ENCODE measurements at regions not wholly inside any gene's neighbourhood (a gene's known extent, or its start where the extent isn't known, plus 50 kb on each side); places are given as distances from the start of the nearest gene placed in this dataset.
"Not testable (repeated sequence)": the region's sequence is repeated elsewhere in the genome, so short reads cannot be mapped to it uniquely, and the experiment has no call there.

DNA sequence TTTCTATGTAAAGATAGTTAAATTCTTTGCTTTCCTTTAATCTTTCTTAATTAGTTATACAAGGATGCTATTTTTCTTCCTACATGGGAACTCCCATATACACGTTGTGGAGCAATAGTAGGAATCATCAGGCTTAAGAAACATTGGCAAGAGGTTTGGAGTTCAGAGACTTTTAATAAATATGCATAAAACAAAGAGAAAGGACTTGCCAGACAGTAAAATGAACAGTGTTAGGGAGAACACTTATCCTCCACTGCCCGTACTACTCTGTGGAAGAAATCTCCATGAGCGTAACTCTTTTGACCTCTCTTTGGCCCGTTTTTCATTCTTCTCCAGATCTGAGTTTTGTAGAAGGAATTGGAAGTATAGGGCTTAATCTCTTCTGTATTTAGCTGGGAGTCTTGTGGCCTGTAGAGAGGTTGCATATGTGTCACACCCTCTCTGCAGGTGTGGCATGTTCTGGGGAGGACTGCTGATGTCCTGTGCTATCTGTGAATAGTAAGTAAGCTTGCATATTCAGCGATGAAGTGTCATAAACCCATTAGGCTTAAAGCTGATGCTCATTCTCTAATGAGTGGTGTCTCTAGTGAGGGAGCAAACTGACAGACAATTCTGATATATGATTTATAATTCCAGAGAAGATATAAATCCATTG is 455.4 kb upstream of the FAR2 start:
- no peak for FAIRE-seq

DNA sequence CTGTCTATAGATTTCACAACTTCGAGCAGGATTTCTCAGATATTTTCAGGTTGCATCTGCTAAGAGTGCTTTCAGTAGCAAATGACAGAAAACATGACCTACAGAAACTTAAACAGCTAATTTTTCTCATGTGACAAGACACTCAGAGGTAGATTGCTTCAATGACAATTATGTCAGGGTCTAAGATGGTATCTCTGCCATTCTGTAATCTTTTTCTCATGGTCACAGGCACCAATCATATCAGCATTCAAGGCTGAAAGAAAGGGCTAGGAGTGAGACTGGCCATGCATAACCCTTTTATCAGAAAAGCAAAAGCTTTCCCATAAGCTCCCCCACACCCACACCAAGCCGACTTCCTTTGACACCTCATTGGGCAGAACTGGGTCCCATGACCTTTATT is 450.5 kb upstream of the FAR2 start:
- FAIRE-seq, result no peak

DNA sequence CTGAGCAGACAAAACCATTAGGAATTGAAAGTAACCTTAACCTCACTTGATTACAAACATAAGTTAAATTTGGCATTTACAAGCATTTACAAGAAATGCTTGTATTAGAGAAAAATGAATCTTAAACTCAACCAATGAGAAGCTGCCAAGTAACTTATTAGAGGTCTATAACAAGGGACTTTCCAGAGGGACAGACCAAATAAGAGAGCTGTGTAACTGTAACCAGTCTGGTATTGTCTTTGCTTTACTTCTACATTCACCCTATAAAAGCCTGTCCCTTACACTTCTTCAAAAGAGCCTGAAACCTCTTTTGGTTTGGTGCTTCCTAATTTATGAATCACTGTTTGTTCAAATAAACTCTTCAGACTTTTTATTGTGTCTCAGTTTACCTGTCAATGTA is 450.0 kb upstream of the FAR2 start:
- no peak for FAIRE-seq

DNA sequence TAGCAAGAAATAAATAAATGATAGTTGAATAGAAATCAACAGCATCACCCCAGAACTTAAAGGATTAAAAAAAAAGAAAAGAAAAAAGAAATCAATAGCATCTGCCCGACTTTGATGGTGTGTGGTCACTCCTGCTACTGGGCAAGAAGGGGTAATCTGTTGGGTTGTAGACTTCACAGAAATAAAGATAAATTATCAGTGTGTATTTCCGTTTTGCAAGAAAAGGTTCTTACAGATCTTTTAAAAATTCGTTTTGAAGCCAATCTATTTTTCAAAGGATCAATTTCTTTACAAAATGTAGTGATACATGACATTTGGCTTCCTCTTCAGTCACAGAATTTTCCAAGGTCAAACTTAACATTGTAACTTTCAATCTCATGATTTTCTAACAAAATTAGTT is 448.9 kb upstream of the FAR2 start:
- no peak for FAIRE-seq

DNA sequence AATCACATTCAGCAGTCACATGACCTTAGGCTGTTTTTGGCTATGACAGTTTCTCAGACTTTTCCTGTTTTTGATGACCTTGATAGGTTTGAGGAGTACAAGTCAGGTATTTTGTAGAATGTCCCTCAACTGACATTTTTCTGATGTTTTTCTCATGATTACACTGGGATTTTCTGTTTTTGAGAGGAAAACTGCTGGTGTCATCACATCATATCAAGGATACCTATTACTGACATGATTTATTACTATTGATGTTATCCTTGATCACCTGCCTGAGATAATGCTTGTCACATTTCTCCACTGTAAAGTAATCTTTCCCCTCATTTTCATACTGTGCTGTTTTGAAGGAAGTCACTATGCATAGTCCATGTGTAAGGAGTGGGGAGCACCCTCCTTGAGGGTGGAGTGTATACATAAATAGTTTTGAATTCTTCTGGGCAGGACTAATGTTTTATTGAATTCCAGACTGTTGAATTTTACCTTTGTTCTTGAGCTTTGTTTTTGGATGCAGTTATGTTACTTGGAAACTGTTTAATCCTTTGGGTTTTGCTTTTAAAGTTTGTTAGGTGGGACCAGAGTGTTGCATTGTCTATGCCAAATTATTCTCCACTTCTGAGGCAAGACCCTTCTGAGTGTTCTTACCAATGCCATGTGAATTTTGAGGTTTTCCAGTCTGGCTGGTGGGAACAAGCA is 444.5 kb upstream of the FAR2 start:
- no peak for FAIRE-seq

DNA sequence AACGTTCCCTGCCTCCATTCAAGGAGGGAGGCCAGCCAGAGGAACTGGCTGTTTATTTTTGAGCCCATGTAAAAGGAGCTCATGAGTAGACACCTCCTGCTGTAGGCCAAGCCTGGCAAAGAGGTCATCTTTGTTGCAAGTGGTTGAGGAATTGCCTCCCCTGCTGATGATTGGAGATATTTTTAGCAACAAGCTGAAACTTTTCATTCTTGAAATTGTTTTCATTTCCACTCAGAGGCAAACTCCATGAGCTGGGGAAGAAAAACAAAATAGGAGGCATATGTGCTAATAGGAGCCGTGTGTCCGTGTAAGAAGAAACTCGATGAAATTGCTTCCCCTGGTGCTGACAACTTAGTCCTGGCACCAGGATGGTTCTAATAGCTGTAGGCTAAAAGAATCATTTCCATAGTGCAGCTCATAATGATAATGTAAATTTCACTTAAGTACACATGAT is 440.1 kb upstream of the FAR2 start:
- no peak for FAIRE-seq

DNA sequence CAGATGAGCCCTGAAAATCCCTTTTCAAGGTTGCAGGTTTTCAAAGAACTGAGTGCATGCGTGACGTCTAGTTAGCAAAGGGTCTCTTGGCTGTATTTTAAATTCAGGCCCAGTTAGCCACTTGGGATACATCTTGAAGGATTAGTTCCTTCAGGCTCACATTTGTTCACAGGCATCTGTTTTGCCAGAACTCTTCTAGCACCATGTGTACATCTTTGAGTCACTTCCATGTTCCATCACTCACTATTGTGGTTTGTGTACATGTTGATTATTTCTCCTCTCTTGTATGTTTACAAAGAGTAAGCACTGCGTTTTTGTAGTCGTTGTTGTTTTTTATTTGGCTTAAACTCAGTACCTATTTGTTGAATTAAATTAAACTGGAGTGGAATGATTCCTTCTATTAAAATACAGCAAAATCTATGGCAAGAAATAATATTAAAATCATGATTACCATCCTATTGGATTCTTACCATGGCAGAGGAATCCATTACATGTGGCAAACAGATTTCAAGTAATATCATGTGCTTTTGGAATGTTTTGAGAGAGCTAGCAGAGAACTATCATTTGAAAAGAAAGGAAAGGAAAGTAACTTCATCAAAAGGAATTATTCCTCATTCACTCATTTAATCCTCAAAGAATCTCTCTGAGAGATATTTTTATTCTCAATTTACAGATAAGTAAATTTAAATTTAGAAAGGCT is 438.9 kb upstream of the FAR2 start:
- FAIRE-seq, result no peak

DNA sequence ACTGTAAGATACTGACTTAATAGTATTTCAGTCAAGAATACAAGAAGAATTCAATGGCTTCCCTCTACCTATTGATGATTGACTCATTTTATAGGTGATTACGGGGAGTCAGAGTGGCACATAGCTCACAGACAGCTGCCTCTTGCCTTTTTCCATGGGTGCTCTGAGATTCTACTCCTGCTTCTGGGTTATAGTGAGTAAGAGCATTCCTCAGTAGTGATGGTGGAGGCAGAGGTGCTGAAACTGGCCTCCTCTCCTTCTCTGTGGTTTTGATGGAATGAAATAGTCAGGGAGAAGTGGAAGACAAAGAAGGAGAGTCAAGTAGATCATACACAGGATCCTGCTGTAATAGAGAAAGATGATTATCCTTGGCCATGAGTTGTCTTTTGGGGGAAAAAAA is 438.2 kb upstream of the FAR2 start:
- FAIRE-seq, result no peak

DNA sequence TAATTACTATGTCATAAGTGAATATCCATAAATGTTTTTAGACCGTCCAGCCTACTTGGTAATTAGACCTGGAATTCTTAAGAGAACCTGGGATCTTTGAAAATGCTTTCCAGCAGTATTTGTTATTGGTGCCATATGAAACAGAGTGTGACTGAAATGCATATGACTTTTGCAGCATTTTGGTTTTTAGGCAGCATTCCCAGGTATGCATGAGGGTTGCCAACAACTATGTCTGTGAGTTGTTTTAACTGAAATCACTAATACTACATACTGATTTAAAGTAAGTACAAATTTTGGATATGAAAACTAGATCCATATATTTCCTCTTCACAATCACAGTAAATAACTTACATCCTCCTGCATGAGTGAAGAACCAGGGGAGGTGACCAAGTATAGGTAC is 437.7 kb upstream of the FAR2 start:
- no peak for FAIRE-seq

DNA sequence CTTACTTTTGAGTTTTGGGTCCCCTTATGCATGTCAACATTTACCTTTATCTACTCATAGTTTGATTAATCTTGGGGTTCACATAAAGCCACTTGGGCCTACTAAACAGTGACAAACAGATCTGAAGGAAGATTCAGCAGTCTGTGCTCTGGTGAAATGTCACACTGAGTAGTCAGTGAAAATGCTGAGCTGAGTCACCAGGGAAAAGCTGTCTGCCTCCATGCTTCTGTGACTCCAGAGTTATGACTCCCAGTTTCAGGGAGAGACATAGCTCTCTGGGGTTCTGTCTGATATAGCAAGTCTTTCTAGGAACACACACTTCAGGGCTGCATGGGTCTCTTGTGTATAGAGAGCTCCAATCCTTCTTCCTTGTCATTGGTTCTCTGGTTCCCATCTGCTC is 406.3 kb upstream of the FAR2 start:
- no peak for FAIRE-seq

DNA sequence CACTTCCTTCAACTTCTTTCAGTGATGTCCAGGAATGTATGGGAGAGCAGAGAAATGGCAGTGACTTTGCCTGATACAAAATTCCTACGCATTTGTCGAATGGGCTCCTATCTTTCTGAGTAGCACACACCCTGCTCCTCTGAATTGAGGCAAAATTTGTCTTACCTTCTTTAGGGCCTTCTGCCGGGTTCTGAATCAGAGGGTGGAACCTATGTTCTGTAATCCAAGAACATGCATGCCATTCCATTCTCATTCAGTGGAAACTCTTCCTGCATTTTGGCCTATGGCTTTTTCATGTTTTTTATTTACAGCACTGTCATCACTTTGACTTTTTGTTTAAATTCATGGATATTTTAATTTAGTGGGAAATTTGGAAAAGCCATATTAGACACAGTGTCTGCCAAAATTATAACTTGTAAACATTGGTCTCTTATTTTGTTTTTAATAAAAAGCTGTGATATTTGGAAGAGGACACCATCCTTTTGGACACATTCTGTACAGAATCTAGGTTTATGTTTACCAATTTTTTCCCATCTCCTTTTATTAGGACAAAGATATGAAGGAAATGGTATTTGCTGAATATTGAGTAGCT is 402.2 kb upstream of the FAR2 start:
- no peak for FAIRE-seq

DNA sequence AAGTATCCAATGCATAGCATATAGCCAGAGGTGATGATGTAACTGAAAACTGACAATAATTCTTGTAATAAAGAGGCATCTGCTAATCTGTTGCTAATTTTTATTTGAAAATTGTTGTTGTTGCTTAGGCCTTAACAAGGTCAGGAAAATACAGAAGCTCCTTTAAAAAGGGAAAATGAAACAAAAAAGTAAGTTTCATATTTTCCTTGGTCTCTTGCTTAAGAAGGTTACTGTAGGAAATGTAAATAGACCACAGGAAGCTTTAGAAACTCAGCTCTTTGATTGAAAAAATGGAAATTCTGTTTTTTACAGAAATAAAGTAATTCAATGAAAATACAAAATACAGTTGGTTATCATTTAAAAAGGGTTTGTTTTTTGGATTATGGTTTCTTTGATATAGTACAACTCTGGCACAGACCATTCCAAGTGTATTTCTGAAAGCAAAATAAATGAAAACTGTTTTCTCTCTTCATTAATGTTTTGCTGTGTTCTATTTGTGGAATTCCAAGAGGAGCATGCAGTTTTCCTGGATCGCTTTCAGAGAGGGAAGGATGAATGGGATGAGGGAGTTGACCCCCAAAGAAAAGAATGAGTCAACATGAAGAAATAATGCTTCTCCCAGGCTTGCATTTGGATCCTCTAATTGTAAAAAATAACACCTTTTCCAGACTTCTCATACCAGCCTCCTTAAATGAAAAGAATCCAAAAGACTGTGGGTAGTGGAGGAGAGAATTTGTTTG is 398.0 kb upstream of the FAR2 start:
- FAIRE-seq, result no peak

DNA sequence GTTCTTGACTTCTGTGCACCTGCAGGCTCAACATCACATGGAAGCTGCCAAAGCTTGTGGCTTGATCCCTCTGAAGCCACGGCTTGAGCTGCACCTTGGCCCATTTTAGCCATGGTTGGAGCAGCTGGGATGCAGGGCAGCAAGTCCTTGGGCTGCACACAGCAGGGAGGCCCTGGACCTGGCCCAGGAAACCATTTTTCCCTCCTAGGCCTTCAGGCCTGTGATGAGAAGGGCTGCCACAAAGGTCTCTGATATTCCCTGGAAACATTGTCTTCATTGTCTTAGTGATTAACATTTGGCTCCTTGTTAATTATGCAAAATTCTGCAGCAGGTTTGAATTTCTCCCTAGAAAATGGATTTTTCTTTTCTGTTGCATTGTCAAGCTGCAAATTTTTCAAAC is 394.1 kb upstream of the FAR2 start:
- FAIRE-seq, result no peak

DNA sequence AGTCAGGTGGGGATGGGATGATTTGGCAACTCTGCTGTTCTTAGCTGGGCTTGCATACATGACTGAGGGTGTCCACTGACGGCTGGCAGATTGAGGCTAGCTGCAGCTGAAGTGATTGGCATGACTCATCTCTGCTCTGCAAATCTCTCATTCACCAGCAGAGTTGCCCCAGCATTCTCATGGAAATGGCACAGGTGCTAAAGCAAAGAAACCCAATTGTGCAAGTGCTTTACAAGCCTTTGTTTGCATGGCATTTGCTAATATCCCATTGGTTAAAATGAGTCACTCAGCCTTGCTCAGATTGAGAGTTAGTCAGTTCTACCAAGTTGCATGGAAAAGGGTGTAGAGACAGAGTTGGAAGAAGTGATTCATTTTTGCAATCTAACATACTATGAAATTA is 389.7 kb upstream of the FAR2 start:
- FAIRE-seq, result no peak

DNA sequence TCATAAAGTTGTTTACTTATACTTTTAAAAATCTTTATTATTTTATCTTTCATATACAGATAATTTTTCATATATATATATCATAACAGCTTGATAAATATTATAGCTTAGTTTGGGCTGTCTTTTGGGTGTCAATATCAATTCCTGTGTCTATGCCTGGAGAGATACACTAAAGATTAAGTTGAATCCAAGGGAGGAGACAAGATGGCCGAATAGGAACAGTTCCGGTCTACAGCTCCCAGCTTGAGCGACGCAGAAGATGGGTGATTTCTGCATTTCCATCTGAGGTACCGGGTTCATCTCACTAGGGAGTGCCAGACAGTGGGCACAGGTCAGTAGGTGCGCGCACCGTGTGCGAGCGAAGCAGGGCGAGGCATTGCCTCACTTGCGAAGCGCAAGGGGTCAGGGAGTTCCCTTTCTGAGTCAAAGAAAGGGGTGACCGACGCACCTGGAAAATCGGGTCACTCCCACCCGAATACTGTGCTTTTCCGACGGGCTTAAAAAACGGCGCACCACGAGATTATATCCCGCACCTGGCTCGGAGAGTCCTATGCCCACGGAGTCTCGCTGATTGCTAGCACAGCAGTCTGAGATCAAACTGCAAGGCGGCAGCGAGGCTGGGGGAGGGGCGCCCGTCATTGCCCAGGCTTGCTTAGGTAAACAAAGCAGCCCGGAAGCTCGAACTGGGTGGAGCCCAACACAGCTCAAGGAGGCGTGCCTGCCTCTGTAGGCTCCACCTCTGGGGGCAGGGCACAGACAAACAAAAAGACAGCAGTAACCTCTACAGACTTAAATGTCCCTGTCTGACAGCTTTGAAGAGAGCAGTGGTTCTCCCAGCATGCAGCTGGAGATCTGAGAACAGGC is 388.8 kb upstream of the FAR2 start:
- FAIRE-seq, result not testable (repeated sequence)

DNA sequence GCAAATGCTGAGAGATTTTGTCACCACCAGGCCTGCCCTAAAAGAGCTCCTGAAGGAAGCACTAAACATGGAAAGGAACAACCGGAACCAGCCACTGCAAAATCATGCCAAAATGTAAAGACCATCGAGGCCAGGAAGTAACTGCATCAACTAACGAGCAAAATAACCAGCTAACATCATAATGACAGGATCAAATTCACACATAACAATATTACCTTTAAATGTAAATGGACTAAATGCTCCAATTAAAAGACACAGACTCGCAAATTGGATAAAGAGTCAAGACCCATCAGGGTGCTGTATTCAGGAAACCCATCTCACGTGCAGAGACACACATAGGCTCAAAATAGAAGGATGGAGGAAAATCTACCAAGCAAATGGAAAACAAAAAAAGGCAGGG is 387.2 kb upstream of the FAR2 start:
- FAIRE-seq, result not testable (repeated sequence)

DNA sequence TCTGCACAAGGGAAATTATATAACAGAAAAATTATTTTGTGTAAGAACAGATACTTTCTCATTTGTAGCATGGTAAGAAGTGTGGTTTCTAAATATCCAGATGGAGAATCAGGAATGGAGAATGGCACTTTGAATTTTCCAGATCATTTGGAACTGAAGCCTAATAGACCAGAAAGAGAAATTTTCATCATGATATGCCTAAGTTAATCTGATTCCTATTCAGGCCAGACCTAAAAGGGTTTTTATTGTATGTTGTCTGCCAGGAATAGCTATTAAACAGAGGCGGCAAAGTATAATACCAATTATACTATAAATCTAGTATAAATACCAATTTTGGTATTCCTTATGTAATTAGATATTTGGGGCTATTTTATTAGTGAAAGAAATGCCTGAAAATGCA is 382.7 kb upstream of the FAR2 start:
- no peak for FAIRE-seq

DNA sequence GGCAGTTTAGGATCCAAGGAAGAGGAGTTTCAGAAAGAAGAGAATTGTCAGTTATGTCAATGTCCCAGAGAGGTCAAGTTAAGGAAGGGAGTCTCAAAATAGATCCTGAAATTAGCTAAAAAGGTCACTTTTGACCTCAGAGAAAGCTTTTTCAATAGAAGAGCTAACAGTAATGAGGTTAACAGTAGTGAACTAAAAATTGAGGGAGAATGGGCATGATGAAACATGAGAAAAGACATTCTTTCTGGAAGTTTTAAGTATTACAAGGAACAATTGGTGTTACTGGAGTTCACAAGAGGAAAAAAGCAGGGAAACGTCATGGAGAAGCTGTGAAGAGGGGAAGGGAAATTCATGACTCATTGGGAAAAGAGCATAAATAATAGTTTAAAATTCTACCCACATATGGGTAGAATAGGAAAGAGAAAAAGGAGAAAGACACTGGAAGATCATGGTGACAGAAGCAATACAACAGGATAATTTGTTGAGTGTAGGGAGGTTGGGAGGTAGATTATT is 381.2 kb upstream of the FAR2 start:
- FAIRE-seq, result no peak

DNA sequence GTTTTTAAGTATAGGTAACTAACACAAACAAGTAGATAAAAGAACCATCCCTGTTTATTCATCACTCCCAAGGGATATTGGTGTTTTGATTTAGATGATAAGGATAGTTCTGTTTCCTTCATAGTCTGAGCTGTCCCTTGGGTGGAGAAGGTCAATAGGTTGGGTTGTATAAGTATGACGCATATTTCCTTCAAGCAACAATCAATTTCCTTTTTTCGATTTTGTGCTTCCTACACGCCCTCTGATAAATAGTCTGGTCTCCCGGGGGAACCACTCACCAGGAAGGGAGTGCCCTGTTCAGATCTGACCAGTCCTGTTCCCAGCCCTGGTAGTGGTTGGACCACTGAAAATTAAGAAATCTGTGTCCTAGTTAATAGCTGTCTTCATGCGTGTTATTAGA is 378.8 kb upstream of the FAR2 start:
- no peak for FAIRE-seq

DNA sequence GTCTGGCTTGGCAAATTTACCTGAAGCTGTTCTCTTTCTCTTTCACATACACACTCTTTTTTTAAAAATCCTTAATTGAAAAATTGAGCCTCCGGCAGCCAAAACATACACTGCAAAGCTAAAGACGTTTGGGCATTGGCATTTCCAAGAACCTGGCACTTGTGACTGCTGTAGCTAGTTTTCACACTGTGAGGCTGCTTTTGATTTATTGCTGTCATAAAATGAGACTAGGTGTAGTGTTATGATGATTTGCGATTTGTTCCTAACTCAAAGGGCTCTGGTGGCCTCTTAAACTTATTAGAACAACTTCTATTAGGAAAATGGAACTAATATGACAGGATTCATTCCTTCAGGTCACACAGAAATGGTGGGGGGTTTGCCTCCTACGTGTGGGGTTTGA is 377.1 kb upstream of the FAR2 start:
- no peak for FAIRE-seq

DNA sequence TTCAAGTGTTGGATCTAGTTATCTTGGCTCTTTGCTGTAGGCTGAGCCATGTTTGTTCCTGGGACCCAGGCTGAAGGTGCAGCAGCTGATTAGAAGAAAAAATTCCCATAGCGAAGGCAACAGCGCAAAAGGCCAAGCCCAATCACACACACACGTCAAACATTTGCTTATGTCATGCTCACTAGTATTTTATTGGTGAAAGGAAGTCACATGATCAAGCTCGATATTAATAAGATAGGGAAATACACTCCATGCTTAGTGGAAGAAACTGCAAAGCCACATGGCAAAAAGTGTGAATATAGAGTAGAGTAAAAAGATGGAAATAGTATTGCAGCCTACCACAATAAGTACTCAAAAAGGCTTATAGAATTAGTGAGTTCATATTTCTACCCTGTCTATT is 373.5 kb upstream of the FAR2 start:
- no peak for FAIRE-seq

DNA sequence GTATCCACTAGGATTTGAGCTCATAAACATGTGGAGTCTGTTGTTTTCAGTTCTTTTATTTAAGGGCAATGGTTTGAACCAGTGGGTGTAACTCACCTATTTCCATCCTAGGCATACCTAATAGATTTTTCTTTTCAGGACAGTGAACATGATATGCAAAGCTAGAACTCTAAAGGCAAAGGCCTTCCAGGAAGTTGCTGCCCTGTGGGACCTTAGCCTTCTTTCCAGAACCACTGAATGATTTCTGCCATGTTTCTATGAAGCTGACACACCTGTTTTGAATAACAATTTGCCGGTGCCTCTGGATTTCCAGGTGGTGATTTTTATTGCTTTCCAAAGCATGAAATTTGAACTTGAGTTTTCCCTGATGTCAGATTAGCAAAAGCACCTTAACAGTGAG is 372.9 kb upstream of the FAR2 start:
- no peak for FAIRE-seq
